OCI-LY1 (cell line): ENCODE measurements at regions not wholly inside any gene's neighbourhood (a gene's known extent, or its start where the extent isn't known, plus 50 kb on each side); places are given as distances from the start of the nearest gene placed in this dataset.
"Not testable (repeated sequence)": the region's sequence is repeated elsewhere in the genome, so short reads cannot be mapped to it uniquely, and the experiment has no call there.

Experiments
- CTCF ChIP-seq: fragments of 200-600 bp; sonication (generic), shearing (Covaris generic); IDR thresholded peaks from 2 replicates; pipeline ENCODE4 v1.5.1; 2017; ENCODE audit warnings: mild to moderate bottlenecking, antibody characterized with exemption, low read length, moderate library complexity, mixed read lengths
- EZH2 ChIP-seq: fragments of 200-600 bp; sonication (generic), shearing (Covaris generic); IDR thresholded peaks from 2 replicates; pipeline ENCODE4 v1.8.0; 2017; ENCODE audit warnings: borderline replicate concordance, mixed run types, mild to moderate bottlenecking, antibody characterized with exemption, low read length, moderate library complexity, mixed read lengths

- TF ChIP-seq EZH2, CTCF: not testable (repeated sequence)
Measured at GRCh38 chr7:153412114-153412823, 639.9 kb upstream of the DPP6 start.
